IPS DF 19.7 (cell line): ENCODE measurements at regions not wholly inside any gene's neighbourhood (a gene's known extent, or its start where the extent isn't known, plus 50 kb on each side); places are given as distances from the start of the nearest gene placed in this dataset.

Source experiments
- DNase-seq: peaks from one replicate; pipeline ENCODE4 v3.0.0-alpha.2; 2013; ENCODE audit warnings: low read depth, low spot score

DNA sequence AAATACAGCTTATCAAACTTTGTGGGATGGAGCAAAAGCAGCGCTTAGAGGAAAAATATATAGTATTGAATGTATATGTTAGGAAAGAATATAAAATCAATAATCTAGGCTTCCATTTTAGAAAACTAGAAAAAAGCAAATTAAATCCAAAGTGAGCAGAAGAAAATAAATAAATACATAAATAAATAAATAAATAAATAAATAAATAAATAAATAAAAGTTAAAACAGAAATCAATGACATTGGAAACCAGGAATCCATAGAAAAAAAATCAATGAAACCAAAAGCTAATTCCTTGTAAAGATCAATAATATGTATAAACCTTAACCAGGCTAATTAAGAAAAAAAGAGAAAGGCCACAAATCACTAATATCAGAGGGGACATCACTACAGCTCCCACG lies 141.8 kb upstream of the C1QTNF7 start:
- DNase-seq = no peak

DNA sequence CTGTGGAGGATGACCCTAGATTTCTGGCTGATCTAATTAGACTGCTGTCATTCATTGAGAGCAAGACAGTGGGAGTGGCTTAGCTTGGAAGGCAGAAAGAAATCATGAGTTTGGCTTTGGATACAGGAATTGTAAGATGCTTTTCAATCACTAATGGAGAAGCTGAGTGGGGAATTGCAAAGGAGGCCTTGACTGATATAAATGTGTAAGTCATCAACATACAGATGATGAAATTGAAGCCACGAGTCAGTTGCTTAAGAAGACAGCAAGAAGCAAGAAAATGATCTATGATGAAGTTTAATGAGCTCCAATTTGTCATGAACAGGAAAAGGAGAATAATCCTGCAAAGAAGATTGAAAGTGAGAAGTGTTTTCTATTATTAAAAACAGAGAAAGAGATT lies 136.7 kb upstream of the C1QTNF7 start:
- no peak for DNase-seq

DNA sequence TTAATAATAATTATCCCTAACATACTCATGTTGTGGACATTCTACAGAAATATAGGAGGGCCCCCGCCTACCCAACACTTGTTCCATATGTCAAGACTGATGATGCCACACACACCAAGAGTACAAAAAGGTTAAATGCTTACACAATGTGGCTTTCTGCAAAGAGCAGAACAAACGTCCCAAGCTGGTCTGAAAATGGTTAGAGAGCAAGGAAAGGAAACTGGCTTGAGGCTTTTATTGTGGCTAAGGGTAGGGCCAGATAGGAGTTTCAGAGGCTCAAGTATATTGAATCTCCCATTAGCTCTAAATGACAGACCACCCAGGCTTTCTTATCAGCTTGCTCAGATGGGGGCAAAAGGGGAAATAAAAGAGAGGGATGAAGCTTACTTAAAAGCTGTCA lies 134.1 kb upstream of the C1QTNF7 start:
- no peak for DNase-seq

- DNase-seq = no peak
Measured at GRCh38 chr4:15294202-15294601, 133.6 kb upstream of the C1QTNF7 start.

GRCh38 chr4:15294832-15295231 lies 133.0 kb upstream of the C1QTNF7 start:
- DNase-seq = no peak

GRCh38 chr4:15295421-15296162 lies 132.2 kb upstream of the C1QTNF7 start:
- no peak for DNase-seq

DNA sequence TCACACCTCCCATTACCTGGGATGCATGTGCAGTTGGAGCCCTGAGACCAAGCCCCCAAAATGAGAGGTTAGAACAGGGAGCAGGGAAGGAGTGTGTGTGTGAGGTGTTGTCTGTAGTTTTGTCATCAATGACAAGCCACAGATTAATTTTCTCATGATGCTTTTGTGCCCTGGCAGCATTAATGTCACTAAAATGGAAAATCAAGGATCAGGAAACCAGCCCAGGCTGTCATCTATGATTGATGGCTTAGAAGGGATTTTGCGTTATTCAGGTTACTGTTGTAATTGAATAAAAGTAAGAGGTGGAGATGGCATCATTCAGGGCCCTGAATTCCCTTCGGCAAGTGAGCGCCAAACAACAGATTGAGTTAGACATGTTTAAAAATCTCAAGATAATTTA lies 130.5 kb upstream of the C1QTNF7 start:
- no peak for DNase-seq

DNA sequence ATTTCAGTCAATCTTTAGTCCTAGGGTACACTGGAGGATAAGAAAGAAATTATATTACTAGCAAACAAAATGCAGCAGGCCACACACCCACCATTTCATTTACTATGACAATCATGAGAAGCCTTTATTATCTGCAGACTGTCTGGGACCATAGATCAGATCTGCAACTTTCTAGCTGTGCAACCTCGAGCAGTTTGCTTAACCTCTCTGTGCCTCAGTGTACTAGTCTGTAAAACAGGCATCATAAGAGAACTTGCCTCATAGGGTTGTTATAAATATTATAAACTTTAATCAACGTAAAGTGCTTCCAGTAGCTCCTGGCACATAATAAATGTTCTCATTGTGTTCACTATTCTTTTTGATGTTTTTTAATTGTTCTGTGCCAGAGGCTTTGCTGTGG lies 128.2 kb upstream of the C1QTNF7 start:
- DNase-seq = no peak

DNA sequence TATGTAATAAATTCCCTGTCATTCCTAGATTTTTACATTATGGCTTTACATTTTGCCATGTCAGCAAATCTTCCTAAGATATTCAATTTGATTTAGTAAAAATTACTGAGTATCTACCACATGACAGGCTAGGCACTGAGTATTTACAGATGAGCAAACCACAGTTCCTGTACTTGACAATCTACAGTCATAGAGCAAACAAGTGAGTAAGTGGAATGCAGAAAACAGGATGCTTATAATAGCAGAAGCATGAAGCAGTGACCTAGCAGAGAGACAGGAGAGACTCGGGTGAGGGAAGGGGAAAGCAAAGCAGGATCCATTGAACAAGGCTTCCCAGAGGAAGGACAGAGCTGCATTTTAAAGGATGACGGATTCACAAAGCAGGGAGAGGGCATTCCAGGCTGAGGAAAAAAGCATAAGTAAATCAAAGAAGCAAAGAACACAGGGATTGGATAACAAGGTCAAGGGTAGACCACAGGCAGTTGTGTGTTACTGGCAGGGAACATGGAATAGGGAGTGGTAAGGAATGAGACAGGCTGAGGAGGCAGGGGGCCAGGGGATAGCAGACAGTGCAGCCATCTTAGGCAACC lies 124.7 kb upstream of the C1QTNF7 start:
- DNase-seq = no peak

DNA sequence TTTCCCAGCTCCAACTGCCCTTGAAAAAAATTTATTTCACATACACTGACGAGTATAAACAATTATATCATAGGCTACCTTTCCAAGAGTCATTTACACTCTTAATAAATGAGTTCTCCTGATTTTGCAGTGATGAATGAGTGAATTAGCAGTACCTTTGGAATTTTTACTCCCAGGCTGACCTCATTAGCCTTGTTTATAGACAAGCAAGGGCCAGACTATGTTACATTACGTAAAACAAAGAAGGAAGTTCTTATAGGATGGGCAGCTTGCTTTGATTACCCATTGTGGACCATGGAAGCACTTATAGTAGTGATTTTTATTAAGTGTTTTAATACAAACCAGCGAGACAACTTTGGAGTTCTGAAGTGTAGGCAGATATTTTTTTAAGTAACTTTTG lies 112.9 kb upstream of the C1QTNF7 start:
- DNase-seq = no peak

GRCh38 chr4:15317246-15317645 lies 110.6 kb upstream of the C1QTNF7 start:
- no peak for DNase-seq

- DNase-seq = no peak
Measured at GRCh38 chr4:15318621-15319348, 109.0 kb upstream of the C1QTNF7 start.

DNA sequence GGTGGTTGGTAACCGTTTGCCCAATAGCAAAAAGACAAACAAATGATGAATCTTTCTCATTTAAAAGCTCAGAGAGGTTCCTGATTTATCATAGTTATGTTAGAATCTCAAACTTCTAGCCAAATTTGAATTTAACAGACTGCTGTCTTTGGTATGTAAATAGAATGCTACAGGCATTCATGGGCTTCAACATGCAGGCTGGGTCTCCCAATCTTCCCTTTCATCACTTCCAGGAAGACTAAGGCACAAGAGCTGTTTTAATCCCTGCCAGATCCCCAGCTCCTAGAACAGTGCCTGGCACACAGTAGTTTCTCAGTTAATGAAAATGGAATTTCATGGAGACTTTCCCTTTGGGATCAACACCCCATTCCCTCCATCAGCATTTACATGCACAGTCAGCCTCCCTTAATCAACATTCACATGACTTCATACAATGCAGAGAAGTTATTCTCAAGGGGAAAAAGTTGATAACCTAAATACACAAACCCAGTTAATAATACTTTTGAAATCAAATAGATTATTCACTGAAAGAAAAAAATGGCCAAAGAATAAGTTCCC lies 107.6 kb upstream of the C1QTNF7 start:
- DNase-seq = peak; percentile 5

GRCh38 chr4:15322006-15322405 lies 105.8 kb upstream of the C1QTNF7 start:
- DNase-seq = no peak

GRCh38 chr4:15325987-15326386 lies 101.8 kb upstream of the C1QTNF7 start:
- no peak for DNase-seq

DNA sequence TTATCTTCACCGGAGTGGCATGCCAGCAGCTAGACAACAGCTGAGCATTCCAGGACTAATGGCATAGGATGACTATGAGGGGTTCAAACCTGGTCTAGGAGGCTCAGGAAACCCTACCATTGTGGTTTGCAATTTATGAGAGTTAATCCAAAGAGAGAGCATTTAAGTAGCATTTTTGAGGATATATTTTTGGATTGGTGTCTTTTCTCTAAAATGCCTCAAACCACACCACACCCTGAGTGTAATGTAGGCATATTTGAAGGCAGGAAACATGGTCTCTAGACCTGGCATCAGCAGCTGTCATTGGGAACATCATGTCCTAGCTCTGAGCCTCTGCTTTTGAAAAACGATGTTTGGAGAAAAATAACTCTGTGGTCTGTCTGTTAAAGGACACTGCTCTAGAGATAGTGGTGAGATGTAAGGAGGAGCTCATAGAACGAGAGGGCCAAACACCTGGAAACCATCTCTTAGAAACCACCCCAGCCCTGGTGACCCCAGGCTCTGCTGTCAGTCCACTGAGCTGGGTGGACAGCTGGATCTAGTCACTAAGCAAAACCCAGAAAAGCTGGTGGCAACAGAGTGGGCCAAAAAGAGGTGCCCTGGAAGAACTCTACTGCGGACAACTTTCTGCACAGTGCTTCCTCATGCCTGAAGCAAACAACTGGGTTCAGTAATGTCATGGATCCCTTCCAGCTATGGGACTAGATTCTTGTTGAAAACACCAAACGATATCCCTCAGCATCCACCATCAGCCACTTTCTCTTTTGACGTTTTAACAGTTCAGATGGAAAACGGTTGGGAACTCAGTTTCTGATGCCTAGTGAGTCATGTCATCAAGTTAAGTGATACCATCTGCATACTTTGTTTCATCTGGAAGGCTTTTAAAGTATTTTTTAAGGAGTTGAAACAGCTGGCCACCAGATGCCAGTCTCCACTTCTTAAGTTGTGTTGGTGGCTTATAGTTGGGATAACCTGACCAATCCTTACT lies 100.2 kb upstream of the C1QTNF7 start:
- DNase-seq = no peak

DNA sequence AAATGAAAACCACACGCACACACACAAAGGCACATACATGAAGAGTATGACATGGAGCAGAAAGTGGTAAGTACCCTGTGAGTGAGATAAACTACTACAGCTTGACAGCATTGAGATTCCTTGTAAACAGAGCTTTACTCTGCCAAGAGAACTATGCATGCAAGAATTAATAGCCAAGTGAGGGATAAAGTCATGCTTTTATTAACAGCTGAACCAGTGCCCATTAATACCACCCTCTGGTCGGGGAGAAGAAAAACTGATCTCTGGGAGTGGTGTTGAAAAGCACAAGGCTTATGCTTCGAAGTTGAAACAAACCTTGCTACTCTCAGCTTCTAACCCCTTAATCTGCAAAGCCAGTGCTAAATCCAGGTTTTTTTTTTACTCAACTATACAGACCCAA lies 95.9 kb upstream of the C1QTNF7 start:
- DNase-seq = no peak

- DNase-seq = no peak
Measured at GRCh38 chr4:15332377-15332776, 95.5 kb upstream of the C1QTNF7 start.

DNA sequence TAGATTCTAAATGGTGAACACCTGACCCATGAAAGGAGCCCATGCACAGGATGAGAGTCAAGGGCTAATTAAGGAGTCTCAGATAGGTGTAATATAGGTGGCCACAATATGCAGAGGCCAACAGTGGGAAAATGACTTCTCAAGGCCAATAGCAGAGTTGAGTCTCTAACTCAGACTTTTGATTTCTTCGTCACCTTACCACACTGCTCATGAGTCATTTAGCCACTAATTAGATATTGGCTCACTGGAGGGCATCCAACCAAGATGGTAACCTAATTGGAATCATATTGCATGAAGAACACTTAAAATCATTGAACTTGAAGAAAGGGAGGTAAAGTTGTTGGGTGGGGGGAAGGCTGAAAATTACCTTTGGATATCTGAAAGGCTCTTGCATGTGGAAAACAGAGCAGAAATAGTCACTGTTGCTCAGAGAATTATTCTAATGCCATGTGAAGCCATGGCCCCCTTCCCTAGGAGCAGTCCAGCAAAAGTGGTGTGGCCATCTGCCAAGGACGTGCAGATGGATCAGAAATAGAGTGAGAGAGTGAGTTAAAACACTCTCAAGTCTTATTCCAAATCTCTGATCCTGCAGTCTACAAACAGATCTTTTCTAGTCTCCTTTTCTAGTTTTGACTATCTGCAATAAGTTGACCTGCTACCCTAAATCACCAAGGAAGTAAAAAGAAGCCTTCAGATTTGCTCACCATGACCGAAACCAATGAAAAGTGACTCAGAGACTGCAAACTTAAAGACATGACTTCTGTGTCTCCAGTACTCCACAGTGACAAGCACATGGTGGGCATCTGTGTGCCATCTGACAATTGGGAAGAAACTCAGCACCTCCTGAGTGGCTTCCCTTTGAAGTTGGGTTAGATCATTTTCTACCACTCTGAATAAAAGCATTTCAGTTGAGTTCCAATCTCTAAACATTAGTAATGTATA lies 93.9 kb upstream of the C1QTNF7 start:
- no peak for DNase-seq

DNA sequence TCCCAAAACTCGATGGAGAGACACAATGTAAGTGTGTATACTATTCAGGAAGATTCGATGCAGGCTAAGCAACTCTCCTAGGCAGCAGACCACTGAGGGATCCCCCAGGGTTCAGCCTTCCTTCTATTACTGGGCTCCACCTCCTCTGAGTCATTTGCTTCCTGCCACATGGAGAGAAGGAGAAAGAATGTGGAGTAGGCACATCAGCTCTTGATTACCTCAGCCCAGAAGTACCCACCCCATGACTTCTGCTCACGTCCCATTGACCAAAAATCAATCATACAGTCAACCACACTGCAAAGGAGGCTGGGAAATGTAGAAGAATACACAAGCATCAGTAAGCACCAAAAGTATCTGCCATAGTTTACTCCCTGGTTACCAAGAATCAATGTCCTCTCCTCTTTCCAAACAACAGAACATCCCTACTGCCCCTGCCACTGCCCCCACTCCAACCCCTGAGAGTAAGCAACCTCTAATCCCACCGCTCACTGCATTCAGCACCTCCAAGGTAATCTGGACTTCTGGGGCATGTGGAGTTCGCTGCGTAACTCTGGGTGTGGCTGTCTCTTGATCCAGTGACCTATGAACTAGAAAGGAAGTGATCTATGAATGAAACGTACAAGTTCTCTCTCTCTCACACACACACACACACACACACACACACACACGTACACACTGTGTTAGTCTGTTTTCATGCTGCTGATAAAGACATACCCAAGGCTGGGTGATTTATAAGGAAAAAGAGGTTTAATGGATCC lies 91.2 kb upstream of the C1QTNF7 start:
- peak; percentile 35 for DNase-seq
